GM23338 (cell line): ENCODE measurements at regions not wholly inside any gene's neighbourhood (a gene's known extent, or its start where the extent isn't known, plus 50 kb on each side); places are given as distances from the start of the nearest gene placed in this dataset.

Experiments
- ATAC-seq: fragments of 200-7000 bp; cut with Tn5 transposase; 3 replicates; pipeline ENCODE4 v1.9.1; 2020
- DNase-seq: peaks from one replicate; pipeline ENCODE4 v3.0.0-alpha.2; 2015; ENCODE audit warnings: low spot score
- H2AFZ ChIP-seq: fragments of 200-600 bp; sonication (generic); 2 replicates; pipeline ENCODE4 v1.8.0; 2016; ENCODE audit warnings: antibody characterized with exemption, mild to moderate bottlenecking, moderate library complexity
- H3F3A ChIP-seq: fragments of 200-600 bp; sonication (generic); replicated peaks from 2 replicates; pipeline ENCODE4 v1.8.0; 2017; ENCODE audit warnings: antibody characterized with exemption, mixed run types, low read depth
- H3K27ac ChIP-seq: fragments of 200-600 bp; sonication (generic); 2 replicates; pipeline ENCODE4 v1.6.1; 2016; ENCODE audit warnings: low read depth
- H3K27me3 ChIP-seq: fragments of 200-600 bp; sonication (generic); 2 replicates; pipeline ENCODE4 v1.8.0; 2016; ENCODE audit warnings: mild to moderate bottlenecking, mixed run types, moderate library complexity; ENCODE audit not compliant: insufficient read depth
- H3K36me3 ChIP-seq: fragments of 200-600 bp; sonication (generic); 2 replicates; pipeline ENCODE4 v1.8.0; 2016; ENCODE audit warnings: mild to moderate bottlenecking; ENCODE audit not compliant: insufficient read depth
- H3K4me1 ChIP-seq: fragments of 200-600 bp; sonication (generic); 2 replicates; pipeline ENCODE4 v1.8.0; 2016; ENCODE audit warnings: mild to moderate bottlenecking, moderate library complexity; ENCODE audit not compliant: insufficient read depth
- H3K4me2 ChIP-seq: fragments of 200-600 bp; sonication (generic); 2 replicates; pipeline ENCODE4 v1.7.1; 2017; ENCODE audit warnings: mixed run types
- H3K4me3 ChIP-seq: fragments of 200-600 bp; sonication (generic); 2 replicates; pipeline ENCODE4 v1.6.1; 2016; ENCODE audit warnings: mixed run types
- H3K79me2 ChIP-seq: fragments of 200-600 bp; sonication (generic); replicated peaks from 2 replicates; pipeline ENCODE4 v1.8.0; 2017; ENCODE audit warnings: mild to moderate bottlenecking; ENCODE audit not compliant: insufficient read depth
- H3K9me2 ChIP-seq: fragments of 200-600 bp; sonication (generic); 2 replicates; pipeline ENCODE4 v1.8.0; 2017; ENCODE audit not compliant: insufficient read depth
- H4K20me1 ChIP-seq: fragments of 200-600 bp; sonication (generic); replicated peaks from 2 replicates; pipeline ENCODE4 v1.8.0; 2017; ENCODE audit warnings: mild to moderate bottlenecking; ENCODE audit not compliant: insufficient read depth
- H3K27ac Mint-ChIP-seq: 2 replicates; pipeline ENCODE4 v1.8.0; 2020; ENCODE audit warnings: inconsistent platforms, mild to moderate bottlenecking, moderate library complexity, mixed read lengths
- H3K27me3 Mint-ChIP-seq: 3 replicates; pipeline ENCODE4 v1.8.0; 2022; ENCODE audit warnings: low read depth, mild to moderate bottlenecking, moderate library complexity, mixed read lengths, inconsistent platforms; ENCODE audit not compliant: insufficient read depth, poor library complexity
- H3K36me3 Mint-ChIP-seq: 3 replicates; pipeline ENCODE4 v1.8.0; 2021; ENCODE audit warnings: low read depth, mild to moderate bottlenecking, inconsistent platforms, moderate library complexity, mixed read lengths
- H3K4me1 Mint-ChIP-seq: 3 replicates; pipeline ENCODE4 v1.8.0; 2020; ENCODE audit warnings: mild to moderate bottlenecking, inconsistent platforms, mixed read lengths
- H3K4me3 Mint-ChIP-seq: 3 replicates; pipeline ENCODE4 v1.8.0; 2021; ENCODE audit warnings: moderate library complexity, mild to moderate bottlenecking, inconsistent platforms, mixed read lengths
- H3K9me3 Mint-ChIP-seq: 3 replicates; pipeline ENCODE4 v1.8.0; 2020; ENCODE audit warnings: moderate library complexity, mild to moderate bottlenecking, inconsistent platforms, mixed read lengths
- CREB1 ChIP-seq: fragments of 250-450 bp; sonication (Bioruptor Pico); IDR thresholded peaks from 2 replicates; pipeline ENCODE4 v1.5.0; 2020; ENCODE audit warnings: low read depth, mild to moderate bottlenecking, moderate library complexity
- CTCF ChIP-seq, 2 experiments: fragments of 200-600 bp in 1 of 2; sonication (generic) in 1 of 2; conservative IDR thresholded peaks; 2 replicates each; pipeline versions ENCODE4 v1.5.1 to v1.6.1; 2016 to 2017; ENCODE audit warnings: antibody characterized with exemption in 2 of 2, low read depth in 2 of 2, mild to moderate bottlenecking in 2 of 2, moderate library complexity in 1 of 2
- EZH2 ChIP-seq: fragments of 200-600 bp; sonication (generic); IDR thresholded peaks from one replicate; pipeline ENCODE4 v1.8.0; 2017; ENCODE audit warnings: antibody characterized with exemption, mild to moderate bottlenecking, low read depth; ENCODE audit not compliant: unreplicated experiment
- EZH2phosphoT487 ChIP-seq: fragments of 200-600 bp; sonication (generic); IDR thresholded peaks from one replicate; pipeline ENCODE4 v1.8.1; 2018; ENCODE audit warnings: antibody characterized with exemption; ENCODE audit not compliant: unreplicated experiment
- POLR2AphosphoS5 ChIP-seq: IDR thresholded peaks from 2 replicates; pipeline ENCODE4 v1.6.1; 2016; ENCODE audit warnings: antibody characterized with exemption, low read depth
- REST ChIP-seq: IDR thresholded peaks from one replicate; pipeline ENCODE4 v1.6.1; 2018; ENCODE audit warnings: antibody characterized with exemption; ENCODE audit not compliant: unreplicated experiment
- TF ChIP-seq, protein P1 (sequence below): fragments of 250-450 bp; sonication (Bioruptor Pico); IDR thresholded peaks from 2 replicates; pipeline ENCODE4 v1.5.0; 2020; ENCODE audit warnings: mild to moderate bottlenecking, moderate library complexity

GRCh38 chr11:114912826-114913225 is 234.5 kb downstream of the NXPE2 start (continued):
- TF ChIP-seq REST: no peak
- no peak for TF ChIP-seq CTCF (conservative IDR thresholded peaks at IDR 0.05; ENCODE audit: low read depth in 2 of 2)

DNA sequence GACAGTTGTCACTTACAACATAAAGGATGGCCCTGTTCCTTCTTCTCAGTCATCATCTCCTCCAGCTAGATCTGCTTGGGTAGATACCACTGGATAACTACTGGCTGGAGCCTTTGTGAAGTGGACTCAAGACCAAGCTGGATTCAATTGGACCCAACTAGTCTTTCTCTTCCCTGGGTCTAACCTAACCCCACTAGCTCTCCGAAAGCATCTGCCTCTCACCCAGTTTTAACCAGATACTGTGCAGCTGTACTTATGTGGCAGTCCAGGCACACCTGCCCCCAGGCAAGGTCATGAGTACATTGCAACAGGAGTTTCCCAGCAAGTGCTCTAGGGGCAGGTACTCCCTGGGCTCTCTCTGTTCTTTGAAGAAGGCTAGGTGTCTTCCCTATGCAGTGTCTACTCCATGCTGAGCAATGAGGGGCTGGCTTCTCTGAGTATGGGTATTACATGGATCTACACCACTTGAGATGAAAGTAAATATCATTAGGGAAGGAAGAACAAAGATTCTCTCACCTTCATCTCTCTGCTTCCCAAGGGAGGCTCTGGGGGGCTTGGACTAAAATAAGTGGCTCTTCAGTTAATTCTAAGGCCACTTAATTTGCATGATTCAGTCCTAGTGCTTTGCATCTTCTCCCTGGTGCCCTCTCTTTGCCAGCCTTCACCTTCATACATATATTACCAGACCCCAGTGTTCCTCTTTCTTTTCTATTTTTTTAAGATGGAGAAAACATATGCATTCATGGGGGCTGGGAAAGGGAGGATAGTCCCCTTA is 236.1 kb downstream of the NXPE2 start:
- Mint-ChIP-seq H3K4me1 (no peaks in the 10 kb centered on the region), H3K27ac (no peak overlapping the region), H3K9me3 (no peaks in the 10 kb centered on the region), H3K27me3 (peaks cover 2% of the 10 kb centered on the region), H3K4me3 (no peak overlapping the region), H3K36me3 (no peaks in the 10 kb centered on the region)
- H3K4me2 ChIP-seq: no peak overlapping the region
- no peaks in the 10 kb centered on the region for H3K36me3 ChIP-seq
- H3K4me3 ChIP-seq: no peak overlapping the region
- H3K9me2 ChIP-seq: peaks cover 7% of the 10 kb centered on the region; the same call in 1 of the 2 replicates
- ATAC-seq: no peak
- H4K20me1 ChIP-seq: no peaks in the 10 kb centered on the region
- H3F3A ChIP-seq: no peaks in the 10 kb centered on the region
- no peak for DNase-seq
- H3K4me1 ChIP-seq: no peaks in the 10 kb centered on the region
- no peaks in the 10 kb centered on the region for H3K79me2 ChIP-seq
- no peaks in the 10 kb centered on the region for H3K27me3 ChIP-seq
- H2AFZ ChIP-seq: no peak overlapping the region
- H3K27ac ChIP-seq: no peak overlapping the region
- TF ChIP-seq CREB1 (CRISPR knock-in tag): no peak
- TF ChIP-seq REST: no peak
- no peak for TF ChIP-seq EZH2phosphoT487
- no peak for TF ChIP-seq POLR2AphosphoS5
- TF ChIP-seq EZH2: no peak
- TF ChIP-seq, protein P1, sequence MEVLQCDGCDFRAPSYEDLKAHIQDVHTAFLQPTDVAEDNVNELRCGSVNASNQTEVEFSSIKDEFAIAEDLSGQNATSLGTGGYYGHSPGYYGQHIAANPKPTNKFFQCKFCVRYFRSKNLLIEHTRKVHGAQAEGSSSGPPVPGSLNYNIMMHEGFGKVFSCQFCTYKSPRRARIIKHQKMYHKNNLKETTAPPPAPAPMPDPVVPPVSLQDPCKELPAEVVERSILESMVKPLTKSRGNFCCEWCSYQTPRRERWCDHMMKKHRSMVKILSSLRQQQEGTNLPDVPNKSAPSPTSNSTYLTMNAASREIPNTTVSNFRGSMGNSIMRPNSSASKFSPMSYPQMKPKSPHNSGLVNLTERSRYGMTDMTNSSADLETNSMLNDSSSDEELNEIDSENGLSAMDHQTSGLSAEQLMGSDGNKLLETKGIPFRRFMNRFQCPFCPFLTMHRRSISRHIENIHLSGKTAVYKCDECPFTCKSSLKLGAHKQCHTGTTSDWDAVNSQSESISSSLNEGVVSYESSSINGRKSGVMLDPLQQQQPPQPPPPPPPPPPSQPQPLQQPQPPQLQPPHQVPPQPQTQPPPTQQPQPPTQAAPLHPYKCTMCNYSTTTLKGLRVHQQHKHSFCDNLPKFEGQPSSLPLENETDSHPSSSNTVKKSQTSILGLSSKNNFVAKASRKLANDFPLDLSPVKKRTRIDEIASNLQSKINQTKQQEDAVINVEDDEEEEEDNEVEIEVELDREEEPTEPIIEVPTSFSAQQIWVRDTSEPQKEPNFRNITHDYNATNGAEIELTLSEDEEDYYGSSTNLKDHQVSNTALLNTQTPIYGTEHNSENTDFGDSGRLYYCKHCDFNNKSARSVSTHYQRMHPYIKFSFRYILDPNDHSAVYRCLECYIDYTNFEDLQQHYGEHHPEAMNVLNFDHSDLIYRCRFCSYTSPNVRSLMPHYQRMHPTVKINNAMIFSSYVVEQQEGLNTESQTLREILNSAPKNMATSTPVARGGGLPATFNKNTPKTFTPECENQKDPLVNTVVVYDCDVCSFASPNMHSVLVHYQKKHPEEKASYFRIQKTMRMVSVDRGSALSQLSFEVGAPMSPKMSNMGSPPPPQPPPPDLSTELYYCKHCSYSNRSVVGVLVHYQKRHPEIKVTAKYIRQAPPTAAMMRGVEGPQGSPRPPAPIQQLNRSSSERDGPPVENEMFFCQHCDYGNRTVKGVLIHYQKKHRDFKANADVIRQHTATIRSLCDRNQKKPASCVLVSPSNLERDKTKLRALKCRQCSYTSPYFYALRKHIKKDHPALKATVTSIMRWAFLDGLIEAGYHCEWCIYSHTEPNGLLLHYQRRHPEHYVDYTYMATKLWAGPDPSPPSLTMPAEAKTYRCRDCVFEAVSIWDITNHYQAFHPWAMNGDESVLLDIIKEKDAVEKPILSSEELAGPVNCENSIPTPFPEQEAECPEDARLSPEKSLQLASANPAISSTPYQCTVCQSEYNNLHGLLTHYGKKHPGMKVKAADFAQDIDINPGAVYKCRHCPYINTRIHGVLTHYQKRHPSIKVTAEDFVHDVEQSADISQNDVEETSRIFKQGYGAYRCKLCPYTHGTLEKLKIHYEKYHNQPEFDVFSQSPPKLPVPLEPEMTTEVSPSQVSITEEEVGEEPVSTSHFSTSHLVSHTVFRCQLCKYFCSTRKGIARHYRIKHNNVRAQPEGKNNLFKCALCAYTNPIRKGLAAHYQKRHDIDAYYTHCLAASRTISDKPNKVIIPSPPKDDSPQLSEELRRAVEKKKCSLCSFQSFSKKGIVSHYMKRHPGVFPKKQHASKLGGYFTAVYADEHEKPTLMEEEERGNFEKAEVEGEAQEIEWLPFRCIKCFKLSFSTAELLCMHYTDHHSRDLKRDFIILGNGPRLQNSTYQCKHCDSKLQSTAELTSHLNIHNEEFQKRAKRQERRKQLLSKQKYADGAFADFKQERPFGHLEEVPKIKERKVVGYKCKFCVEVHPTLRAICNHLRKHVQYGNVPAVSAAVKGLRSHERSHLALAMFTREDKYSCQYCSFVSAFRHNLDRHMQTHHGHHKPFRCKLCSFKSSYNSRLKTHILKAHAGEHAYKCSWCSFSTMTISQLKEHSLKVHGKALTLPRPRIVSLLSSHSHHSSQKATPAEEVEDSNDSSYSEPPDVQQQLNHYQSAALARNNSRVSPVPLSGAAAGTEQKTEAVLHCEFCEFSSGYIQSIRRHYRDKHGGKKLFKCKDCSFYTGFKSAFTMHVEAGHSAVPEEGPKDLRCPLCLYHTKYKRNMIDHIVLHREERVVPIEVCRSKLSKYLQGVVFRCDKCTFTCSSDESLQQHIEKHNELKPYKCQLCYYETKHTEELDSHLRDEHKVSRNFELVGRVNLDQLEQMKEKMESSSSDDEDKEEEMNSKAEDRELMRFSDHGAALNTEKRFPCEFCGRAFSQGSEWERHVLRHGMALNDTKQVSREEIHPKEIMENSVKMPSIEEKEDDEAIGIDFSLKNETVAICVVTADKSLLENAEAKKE (CRISPR knock-in tag): no peak
